HL-60 (cell line): ENCODE measurements at regions not wholly inside any gene's neighbourhood (a gene's known extent, or its start where the extent isn't known, plus 50 kb on each side); places are given as distances from the start of the nearest gene placed in this dataset.
"Not testable (repeated sequence)": the region's sequence is repeated elsewhere in the genome, so short reads cannot be mapped to it uniquely, and the experiment has no call there.

Experiments
- DNase-seq, 2 experiments: peaks; one replicate each; pipeline ENCODE4 v3.0.0-alpha.2; 2010 to 2020; ENCODE audit warnings: low read depth in 1 of 2, low spot score in 1 of 2
- H3K27ac ChIP-seq: fragments of 250-450 bp; sonication (Bioruptor Pico); replicated peaks from 2 replicates; pipeline ENCODE4 v1.5.1; 2020; ENCODE audit warnings: mild to moderate bottlenecking, moderate library complexity
- H3K27me3 ChIP-seq: fragments of 250-450 bp; sonication (Bioruptor Pico); 2 replicates; pipeline ENCODE4 v1.5.1; 2021; ENCODE audit warnings: mild to moderate bottlenecking, moderate library complexity; ENCODE audit not compliant: insufficient read depth, poor library complexity, severe bottlenecking
- H3K4me3 ChIP-seq: replicated peaks from 2 replicates; pipeline ENCODE4 v1.5.1; 2011; ENCODE audit warnings: mild to moderate bottlenecking, control low read depth, low read length; ENCODE audit not compliant: insufficient read depth
- CTCF ChIP-seq: IDR thresholded peaks from one replicate; pipeline ENCODE4 v1.5.1; 2011; ENCODE audit warnings: low read length, control low read depth, inconsistent platforms; ENCODE audit not compliant: insufficient read depth
- GABPA ChIP-seq: IDR thresholded peaks from 2 replicates; pipeline ENCODE4 v1.6.1; 2012; ENCODE audit warnings: low read depth
- POLR2AphosphoS5 ChIP-seq: IDR thresholded peaks from 2 replicates; pipeline ENCODE4 v1.6.1; 2012; ENCODE audit warnings: low read depth
- SPI1 ChIP-seq: IDR thresholded peaks from 2 replicates; pipeline ENCODE4 v1.6.1; 2012; ENCODE audit warnings: low read depth, mild to moderate bottlenecking, borderline replicate concordance
- TF ChIP-seq, protein P1 (sequence below): IDR thresholded peaks from 2 replicates; pipeline ENCODE4 v1.6.1; 2012; ENCODE audit warnings: low read depth; ENCODE audit not compliant: insufficient replicate concordance

DNA sequence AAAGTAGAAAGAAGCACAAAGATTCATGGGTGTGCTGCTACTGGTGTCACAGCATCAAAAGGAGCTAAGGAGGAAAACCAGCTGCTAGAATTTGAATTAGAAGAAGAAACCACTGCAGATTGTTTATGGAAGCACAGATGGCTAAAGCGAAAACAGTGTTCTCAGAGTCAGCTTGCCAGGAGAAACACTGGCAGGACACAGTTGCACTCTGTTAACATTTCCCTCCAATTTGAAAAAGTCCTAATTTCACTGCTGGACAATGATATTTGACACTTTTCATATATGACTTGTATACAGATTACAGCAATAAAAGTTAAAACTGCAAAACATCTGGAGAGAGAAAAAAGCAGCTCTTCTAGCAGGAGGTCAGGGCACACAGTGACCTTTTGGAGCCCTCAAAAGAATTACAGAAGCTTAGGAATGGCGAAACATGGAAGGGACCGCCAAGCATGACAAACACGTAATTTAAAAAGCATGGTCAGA lies 314.5 kb downstream of the COL12A1 start:
- DNase-seq, result no peak
- TF ChIP-seq GABPA (no peak), SPI1 (no peak), POLR2AphosphoS5 (no peak), CTCF (no peak)
- TF ChIP-seq, protein P1, sequence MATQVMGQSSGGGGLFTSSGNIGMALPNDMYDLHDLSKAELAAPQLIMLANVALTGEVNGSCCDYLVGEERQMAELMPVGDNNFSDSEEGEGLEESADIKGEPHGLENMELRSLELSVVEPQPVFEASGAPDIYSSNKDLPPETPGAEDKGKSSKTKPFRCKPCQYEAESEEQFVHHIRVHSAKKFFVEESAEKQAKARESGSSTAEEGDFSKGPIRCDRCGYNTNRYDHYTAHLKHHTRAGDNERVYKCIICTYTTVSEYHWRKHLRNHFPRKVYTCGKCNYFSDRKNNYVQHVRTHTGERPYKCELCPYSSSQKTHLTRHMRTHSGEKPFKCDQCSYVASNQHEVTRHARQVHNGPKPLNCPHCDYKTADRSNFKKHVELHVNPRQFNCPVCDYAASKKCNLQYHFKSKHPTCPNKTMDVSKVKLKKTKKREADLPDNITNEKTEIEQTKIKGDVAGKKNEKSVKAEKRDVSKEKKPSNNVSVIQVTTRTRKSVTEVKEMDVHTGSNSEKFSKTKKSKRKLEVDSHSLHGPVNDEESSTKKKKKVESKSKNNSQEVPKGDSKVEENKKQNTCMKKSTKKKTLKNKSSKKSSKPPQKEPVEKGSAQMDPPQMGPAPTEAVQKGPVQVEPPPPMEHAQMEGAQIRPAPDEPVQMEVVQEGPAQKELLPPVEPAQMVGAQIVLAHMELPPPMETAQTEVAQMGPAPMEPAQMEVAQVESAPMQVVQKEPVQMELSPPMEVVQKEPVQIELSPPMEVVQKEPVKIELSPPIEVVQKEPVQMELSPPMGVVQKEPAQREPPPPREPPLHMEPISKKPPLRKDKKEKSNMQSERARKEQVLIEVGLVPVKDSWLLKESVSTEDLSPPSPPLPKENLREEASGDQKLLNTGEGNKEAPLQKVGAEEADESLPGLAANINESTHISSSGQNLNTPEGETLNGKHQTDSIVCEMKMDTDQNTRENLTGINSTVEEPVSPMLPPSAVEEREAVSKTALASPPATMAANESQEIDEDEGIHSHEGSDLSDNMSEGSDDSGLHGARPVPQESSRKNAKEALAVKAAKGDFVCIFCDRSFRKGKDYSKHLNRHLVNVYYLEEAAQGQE, result no peak
- Histone ChIP-seq H3K4me3 (no peak overlapping the region), H3K27ac (no peak overlapping the region), H3K27me3 (peaks cover 2% of the 10 kb centered on the region)

GRCh38 chr6:74889635-74890034 lies 316.2 kb downstream of the COL12A1 start:
- Histone ChIP-seq H3K4me3 (no peak overlapping the region), H3K27me3 (no peaks in the 10 kb centered on the region), H3K27ac (no peak overlapping the region)
- TF ChIP-seq SPI1, result no peak
- TF ChIP-seq, protein P1, result no peak
- DNase-seq, result no peak

DNA sequence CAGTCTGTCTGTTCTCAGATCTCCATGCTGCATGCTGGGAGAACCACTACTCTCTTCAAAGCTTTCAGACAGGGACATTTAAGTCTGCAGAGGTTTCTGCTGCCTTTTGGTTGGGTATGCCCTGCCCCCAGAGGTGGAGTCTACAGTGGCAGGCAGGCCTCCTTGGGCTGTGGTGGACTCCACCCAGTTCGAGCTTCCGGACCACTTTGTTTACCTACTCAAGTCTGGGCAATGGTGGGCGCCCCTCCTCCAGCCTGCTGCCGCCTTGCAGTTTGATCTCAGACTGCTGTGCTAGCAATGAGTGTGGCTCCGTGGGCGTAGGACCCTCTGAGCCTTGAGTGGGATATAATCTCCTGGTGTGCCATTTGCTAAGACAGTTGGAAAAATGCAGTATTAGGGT lies 317.1 kb downstream of the COL12A1 start:
- H3K4me3 ChIP-seq, H3K27ac ChIP-seq, H3K27me3 ChIP-seq, DNase-seq: not testable (repeated sequence)

- no peak for TF ChIP-seq CTCF
- no peak for TF ChIP-seq POLR2AphosphoS5
- TF ChIP-seq SPI1, result no peak
Measured at GRCh38 chr6:74879976-74880375, 325.9 kb downstream of the COL12A1 start.

GRCh38 chr6:74879234-74879633 lies 326.6 kb downstream of the COL12A1 start:
- no peaks in the 10 kb centered on the region for H3K27me3 ChIP-seq
- no peak overlapping the region for H3K4me3 ChIP-seq
- TF ChIP-seq GABPA (no peak), CTCF (no peak), SPI1 (no peak), POLR2AphosphoS5 (no peak)
- TF ChIP-seq, protein P1, result no peak
- no peak for DNase-seq
- H3K27ac ChIP-seq, result no peak overlapping the region

More at GRCh38 chr6:74879976-74880375, 325.9 kb downstream of the COL12A1 start:
- no peaks in the 10 kb centered on the region for H3K27me3 ChIP-seq
- H3K27ac ChIP-seq, result no peak overlapping the region
- H3K4me3 ChIP-seq, result no peak overlapping the region
- no peak for DNase-seq
